GM12865 (cell line): ENCODE measurements at regions not wholly inside any gene's neighbourhood (a gene's known extent, or its start where the extent isn't known, plus 50 kb on each side); places are given as distances from the start of the nearest gene placed in this dataset.
"Not testable (repeated sequence)": the region's sequence is repeated elsewhere in the genome, so short reads cannot be mapped to it uniquely, and the experiment has no call there.

ENCODE experiments used
- DNase-seq: peaks from one replicate; pipeline ENCODE4 v3.0.0; 2010; ENCODE audit warnings: low read depth
- H3K4me3 ChIP-seq: 2 replicates; pipeline ENCODE4 v1.5.1; 2011; ENCODE audit warnings: mild to moderate bottlenecking, low read depth, low read length, control low read depth
- TF ChIP-seq, protein P1 (sequence below): IDR thresholded peaks from 2 replicates; pipeline ENCODE4 v1.5.1; 2011; ENCODE audit warnings: low read length, control low read depth, low read depth, inconsistent platforms; ENCODE audit not compliant: insufficient read depth; ENCODE audit errors: missing control alignments

DNA sequence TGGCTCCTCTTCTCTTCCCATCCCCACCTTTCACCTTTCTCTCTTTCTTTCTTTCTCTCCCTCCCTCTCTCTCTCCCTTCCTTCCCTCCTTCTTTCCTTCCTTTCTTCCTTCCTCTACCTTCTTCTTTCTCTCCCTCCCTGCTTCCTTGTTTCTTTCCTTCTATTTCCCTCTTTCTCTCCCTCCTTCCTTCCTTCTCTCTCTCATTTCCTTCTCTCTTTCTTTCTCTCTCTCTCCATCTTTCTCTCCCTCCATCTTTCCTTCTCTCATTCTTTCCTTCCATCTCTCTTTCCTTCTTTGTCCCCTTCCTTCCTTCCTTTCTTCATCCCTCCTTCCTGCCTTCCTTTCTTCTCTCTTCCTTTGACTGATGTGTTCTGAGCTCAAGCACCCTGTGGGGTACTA is 1467.0 kb upstream of the DEFB115 start:
- H3K4me3 ChIP-seq = no peak overlapping the region
- TF ChIP-seq, protein P1, sequence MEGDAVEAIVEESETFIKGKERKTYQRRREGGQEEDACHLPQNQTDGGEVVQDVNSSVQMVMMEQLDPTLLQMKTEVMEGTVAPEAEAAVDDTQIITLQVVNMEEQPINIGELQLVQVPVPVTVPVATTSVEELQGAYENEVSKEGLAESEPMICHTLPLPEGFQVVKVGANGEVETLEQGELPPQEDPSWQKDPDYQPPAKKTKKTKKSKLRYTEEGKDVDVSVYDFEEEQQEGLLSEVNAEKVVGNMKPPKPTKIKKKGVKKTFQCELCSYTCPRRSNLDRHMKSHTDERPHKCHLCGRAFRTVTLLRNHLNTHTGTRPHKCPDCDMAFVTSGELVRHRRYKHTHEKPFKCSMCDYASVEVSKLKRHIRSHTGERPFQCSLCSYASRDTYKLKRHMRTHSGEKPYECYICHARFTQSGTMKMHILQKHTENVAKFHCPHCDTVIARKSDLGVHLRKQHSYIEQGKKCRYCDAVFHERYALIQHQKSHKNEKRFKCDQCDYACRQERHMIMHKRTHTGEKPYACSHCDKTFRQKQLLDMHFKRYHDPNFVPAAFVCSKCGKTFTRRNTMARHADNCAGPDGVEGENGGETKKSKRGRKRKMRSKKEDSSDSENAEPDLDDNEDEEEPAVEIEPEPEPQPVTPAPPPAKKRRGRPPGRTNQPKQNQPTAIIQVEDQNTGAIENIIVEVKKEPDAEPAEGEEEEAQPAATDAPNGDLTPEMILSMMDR = no peak
- DNase-seq = no peak

DNA sequence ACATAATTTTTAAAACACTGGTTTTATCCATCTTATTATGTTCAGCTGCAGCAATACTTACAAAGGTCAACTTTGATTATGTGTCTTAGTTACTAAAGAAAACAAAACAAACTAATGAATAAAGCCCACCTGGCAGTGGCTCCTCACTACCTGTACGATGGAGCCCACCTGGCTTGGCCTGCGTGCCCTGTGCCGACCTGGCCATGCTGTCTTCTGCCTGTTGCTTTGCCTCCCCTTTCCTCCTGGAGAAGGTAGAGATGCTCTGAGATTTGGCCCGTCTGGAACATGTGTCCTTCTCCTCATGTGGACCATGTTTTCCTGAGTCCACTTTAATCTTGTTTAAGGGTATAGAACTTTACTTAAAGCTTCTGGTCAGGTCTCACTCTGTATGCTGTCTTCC is 1426.0 kb upstream of the DEFB115 start:
- not testable (repeated sequence) for H3K4me3 ChIP-seq, DNase-seq

DNA sequence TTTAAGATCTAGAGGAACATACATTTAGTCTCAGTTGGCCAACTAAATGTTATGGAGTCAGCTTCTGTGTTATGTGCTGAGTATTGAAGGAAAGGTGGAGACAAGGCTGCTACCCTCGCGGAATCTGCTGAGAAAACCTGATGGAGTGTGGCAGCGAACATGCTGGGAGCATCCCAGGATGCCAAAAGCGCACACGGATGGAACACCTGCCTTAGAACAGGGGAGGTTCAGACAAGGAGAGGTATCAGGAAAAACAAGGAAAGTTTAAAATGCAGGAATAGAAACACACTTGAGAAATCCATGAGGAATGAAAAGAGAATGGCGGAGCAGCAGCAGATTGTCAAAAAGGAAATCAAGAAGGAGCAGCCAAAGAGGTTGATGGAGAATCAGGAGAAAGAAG is 1389.5 kb upstream of the DEFB115 start:
- H3K4me3 ChIP-seq, DNase-seq: not testable (repeated sequence)

DNA sequence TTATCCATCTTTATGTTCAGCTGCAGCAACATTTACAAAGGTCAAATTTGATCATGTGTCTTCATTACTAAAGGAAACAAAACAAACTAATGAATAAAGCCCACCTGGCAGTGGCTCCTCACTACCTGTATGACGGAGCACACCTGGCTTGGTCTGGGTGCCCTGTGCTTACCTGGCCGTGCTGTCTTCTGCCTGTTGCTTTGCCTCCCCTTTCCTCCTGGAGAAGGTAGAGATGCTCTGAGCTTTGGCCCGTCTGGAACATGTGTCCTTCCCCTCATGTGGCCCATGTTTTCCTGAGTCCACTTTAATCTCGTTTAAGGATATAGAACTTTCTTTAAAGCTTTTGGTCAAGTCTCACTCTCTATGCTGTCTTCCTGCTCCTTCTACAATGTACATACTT is 1388.8 kb upstream of the DEFB115 start:
- not testable (repeated sequence) for DNase-seq, H3K4me3 ChIP-seq

DNA sequence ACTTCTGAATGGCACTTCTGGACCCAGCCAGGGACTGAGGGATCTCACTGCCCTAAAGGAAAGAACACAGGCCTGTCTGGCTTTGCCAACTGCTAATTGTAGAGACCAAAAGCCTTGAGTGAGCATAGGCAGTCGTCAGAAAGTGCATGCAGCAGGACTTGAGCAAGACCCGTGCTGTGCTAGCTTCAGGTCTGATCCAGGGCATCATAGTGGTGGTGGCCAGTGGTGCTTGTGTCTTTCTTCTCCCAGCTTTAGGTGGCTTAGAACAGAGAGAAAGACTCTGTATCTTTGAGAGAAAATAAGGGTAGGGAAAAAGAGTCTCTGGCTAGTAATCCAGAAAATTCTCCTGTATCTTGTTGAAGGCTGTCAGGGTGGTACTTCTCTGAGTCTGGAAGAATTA is 1385.6 kb upstream of the DEFB115 start:
- not testable (repeated sequence) for H3K4me3 ChIP-seq, DNase-seq

DNA sequence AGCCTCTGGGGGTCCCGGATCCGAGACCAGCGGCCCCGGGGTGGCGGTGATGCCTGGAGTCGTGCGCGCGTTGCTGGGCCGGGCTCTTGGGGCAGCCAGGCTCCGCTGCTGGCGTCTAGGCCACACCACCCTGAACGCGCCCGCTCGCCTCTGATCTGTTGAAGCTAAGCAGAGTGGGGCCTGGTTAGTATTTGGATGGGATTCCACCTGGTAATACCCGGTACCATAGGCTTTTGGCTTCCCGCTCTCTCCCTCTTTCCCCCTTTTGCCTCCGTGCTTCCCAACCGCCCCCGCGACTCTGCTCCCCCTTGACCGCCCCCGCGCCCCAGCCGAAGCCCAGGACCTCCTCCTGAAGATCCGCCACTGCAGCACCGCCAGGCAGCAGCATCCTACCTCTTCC is 1383.5 kb upstream of the DEFB115 start:
- TF ChIP-seq, protein P1 = no peak
- peak; percentile 76 for DNase-seq
- peak overlapping the region; percentile 48 for H3K4me3 ChIP-seq

DNA sequence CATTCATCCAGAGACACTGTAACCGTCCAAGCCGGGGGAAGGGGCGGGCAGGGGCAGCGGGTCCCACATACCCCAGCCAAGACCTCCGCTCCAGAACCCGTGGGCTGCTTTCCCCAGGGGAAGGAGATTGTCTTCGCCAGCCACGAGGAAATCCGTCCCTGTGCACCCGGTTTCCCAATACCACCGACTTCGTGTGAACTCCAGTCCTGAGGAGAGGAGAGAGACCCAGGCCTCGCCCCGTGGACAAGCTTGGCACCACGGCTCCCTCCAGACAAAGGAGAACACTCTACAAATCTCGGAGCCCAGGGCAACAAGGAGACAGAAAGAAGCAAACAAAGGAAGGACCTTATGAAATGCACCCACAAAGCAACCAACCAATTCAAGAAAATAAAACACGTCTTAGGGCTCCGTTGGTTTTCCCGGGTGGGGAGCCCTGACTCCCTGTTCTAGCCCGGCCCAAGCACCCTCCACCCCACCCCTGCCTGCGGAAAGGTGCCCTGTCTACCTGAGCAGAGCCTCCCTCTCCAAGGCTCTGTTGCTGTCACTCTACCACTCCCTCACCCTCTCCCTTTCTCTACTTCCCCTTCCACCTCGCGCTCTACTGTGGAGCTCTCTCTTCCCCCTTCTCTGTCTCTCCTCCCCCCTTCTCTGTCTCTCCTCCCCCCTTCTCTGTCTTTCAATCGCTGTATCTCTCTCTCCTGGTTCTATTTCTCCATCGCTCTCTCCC is 1382.8 kb upstream of the DEFB115 start:
- H3K4me3 ChIP-seq = no peak overlapping the region
- TF ChIP-seq, protein P1 = no peak
- DNase-seq = no peak

DNA sequence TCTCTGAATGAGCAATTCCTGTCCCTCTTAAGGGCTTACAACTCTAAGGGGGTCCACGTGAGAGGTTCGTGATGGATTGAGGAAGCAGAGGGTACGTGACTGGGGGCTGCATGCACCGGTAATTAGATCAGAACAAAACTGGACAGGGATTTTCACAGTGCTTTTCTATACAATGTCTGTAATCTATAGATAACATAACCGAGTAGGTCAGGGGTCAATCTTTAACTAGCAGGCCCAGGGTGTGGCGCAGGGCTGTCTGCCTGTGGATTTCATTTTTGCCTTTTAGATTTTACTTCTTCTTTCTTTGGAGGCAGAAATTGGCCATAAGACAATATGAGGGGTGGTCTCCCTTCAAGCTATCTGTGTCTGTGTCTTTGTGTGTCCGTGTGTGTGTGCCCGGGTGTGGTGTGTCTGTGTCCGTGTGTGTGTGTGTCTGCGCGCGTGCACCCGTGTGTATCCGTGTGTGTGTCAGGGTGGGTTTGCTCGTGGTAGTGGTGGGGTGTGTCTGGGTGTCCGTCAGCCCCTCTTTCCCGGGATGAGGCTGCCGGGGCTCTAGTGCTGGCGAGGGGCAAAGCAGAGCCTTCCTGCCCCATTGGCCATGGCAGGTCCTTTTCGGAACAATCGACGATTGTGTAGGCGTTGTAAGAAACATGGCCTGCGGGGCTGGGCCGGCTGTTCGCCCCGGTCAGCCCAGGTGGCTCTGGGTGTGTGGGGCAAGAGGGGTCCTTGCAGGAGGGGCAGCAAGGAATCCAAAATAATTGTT is 1382.0 kb upstream of the DEFB115 start:
- not testable (repeated sequence) for DNase-seq, H3K4me3 ChIP-seq

DNA sequence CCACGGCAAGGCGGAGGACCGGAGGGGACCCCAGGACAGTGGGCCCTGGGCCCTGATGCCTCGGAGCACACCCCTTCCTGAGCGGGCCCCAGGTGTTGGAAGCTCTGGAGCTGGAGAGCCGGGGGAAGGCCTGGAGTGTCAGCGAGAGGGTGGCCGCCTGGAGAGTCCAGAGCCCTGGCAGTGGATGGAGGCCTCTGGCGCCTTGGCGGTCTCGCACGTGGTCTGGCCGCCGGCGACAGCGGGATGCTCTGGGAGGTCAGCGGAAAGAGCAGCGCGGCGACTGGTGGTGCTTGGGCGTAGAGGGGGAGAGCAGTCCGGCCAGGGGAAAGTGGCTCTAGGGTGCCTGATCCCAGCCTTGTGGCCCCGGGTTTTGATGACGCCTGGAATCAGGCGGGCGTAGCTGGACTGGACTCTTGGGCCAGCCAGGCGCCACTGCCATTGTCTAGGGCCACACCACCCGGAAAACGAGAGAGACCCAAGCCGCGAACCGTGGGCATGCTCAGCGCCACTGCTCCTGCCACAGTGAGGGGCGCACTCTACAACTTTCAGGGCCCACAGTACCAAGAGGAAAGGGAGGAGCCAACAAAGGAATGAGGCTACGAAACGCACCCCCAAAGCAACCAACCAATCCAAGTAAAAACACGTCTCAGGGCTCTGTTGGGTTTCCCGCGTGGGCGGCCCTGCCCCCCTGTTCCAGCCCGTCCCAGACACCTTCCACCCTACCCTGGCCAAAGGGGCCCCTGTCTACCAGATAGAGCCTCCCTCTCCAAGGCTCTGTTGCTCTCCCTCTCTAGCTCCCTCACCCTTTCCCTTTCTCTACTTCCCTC is 1381.2 kb upstream of the DEFB115 start:
- not testable (repeated sequence) for H3K4me3 ChIP-seq, DNase-seq

DNA sequence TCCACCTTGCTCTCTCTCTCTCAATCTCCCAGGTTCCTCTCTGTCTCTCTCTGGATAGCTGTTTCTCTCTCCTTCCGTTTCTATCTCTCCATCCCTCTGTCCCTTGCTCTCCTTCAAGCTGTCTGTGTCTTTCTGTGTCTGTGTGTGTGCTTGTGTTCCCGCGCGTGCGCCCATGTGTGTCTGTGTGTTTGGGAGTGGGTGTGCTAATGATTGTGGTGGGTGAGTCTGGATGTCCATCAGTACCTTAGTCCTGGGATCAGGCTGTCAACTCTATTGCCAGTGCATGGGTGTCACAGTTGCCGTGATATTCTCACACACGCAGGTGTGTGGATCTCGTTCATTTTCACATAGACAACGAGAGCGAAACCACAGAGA is 1380.6 kb upstream of the DEFB115 start:
- no peak for DNase-seq
- TF ChIP-seq, protein P1 = no peak
- no peak overlapping the region for H3K4me3 ChIP-seq

DNA sequence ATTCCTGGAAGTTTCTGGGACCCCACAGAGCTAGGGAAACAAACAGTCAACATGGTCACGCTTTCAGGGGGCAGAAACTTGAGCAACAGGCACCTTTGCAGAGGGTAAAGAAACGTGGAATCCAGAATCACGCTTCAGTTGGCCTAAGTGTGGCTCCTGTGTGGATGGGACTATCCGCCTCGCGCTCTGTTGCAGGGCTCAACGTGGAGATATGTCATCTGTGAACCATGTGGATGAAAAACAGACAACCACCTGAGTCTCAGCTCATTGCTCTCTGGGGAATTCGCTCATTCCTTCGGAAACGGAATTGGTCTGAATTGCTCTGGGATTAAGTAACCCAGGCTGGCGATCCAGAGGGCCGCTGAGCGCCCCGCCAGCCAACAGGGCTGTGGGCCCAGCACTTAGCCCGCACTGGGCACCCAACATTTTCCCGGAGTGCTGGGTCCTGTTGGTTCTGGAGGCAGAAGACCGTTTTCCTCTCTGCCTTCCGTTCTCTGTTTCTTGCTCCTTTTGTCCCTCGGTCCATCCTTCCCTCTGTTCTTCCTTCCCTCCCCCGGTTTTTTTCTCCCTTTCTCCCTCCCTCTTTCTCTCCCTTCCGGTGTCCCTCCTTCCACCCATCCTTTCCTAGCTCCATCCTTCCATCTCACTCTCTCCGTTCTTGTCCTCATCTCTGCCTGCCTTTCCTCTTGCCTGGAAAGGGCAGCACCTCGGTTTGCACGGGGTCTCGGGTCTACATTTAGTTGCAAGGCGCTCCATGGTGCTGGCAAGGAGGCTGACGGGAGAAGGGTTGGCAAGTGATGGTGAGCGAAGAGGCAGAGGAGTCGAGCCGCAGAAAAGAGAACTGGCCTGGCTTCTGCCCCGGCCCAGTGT is 1379.8 kb upstream of the DEFB115 start:
- not testable (repeated sequence) for H3K4me3 ChIP-seq, DNase-seq
